ENCODE measurements at regions not wholly inside any gene's neighbourhood (a gene's known extent, or its start where the extent isn't known, plus 50 kb on each side); places are given as distances from the start of the nearest gene placed in this dataset.
"Not testable (repeated sequence)": the region's sequence is repeated elsewhere in the genome, so short reads cannot be mapped to it uniquely, and the experiment has no call there.

- H3K4me2 ChIP-seq (ENCODE audit: low read length), result no peak overlapping the region
- H3K9ac ChIP-seq (ENCODE audit: low read length), result no peak overlapping the region
- no peaks in the 10 kb centered on the region for H3F3A ChIP-seq (ENCODE audit: insufficient read depth, low read length)
- H3K27me3 ChIP-seq (ENCODE audit: insufficient read depth, low read length), result no peaks in the 10 kb centered on the region
- H3K9me3 ChIP-seq (ENCODE audit: low read length), result no peaks in the 10 kb centered on the region
- H2AFZ ChIP-seq (ENCODE audit: low read length), result no peak overlapping the region
- H3K27ac ChIP-seq (ENCODE audit: low read depth, low read length, poor library complexity, severe bottlenecking), result no peak overlapping the region
- H3K9me2 ChIP-seq (ENCODE audit: low read depth, low read length), result no peaks in the 10 kb centered on the region
- H3K4me3 ChIP-seq (ENCODE audit: low read depth, low read length, poor library complexity, severe bottlenecking), result no peak overlapping the region
- no peaks in the 10 kb centered on the region for H3K4me1 ChIP-seq (ENCODE audit: insufficient read depth, low read length, severe bottlenecking)
- no peaks in the 10 kb centered on the region for H3K36me3 ChIP-seq (ENCODE audit: insufficient read depth, low read length)
- no peaks in the 10 kb centered on the region for H4K20me1 ChIP-seq (ENCODE audit: insufficient read depth, low read length)
- TF ChIP-seq EZH2 (IDR thresholded peaks at IDR 0.05; ENCODE audit: borderline replicate concordance, low read length), result no peak
- no peak for TF ChIP-seq CTCF (IDR thresholded peaks at IDR 0.05; ENCODE audit: low read length)
- H3K79me2 ChIP-seq (ENCODE audit: insufficient read depth, low read length), result no peaks in the 10 kb centered on the region
Measured at GRCh38 chr17:71024969-71025368, 855.6 kb downstream of the KCNJ2 start.

- no peak overlapping the region for H3K9ac ChIP-seq (ENCODE audit: low read length)
- no peaks in the 10 kb centered on the region for H3K9me3 ChIP-seq (ENCODE audit: low read length)
- H3K4me2 ChIP-seq (ENCODE audit: low read length), result no peak overlapping the region
- H3K27me3 ChIP-seq (ENCODE audit: insufficient read depth, low read length), result no peaks in the 10 kb centered on the region
- no peaks in the 10 kb centered on the region for H3K4me1 ChIP-seq (ENCODE audit: insufficient read depth, low read length, severe bottlenecking)
- H3K4me3 ChIP-seq (ENCODE audit: low read depth, low read length, poor library complexity, severe bottlenecking), result no peak overlapping the region
- no peaks in the 10 kb centered on the region for H3K36me3 ChIP-seq (ENCODE audit: insufficient read depth, low read length)
- H2AFZ ChIP-seq (ENCODE audit: low read length), result no peak overlapping the region
- H3K27ac ChIP-seq (ENCODE audit: low read depth, low read length, poor library complexity, severe bottlenecking), result no peak overlapping the region
- H4K20me1 ChIP-seq (ENCODE audit: insufficient read depth, low read length), result no peaks in the 10 kb centered on the region
- H3K9me2 ChIP-seq (ENCODE audit: low read depth, low read length), result no peaks in the 10 kb centered on the region
- TF ChIP-seq CTCF (IDR thresholded peaks at IDR 0.05; ENCODE audit: low read length) (no peak), EZH2 (IDR thresholded peaks at IDR 0.05; ENCODE audit: borderline replicate concordance, low read length) (no peak)
- H3K79me2 ChIP-seq (ENCODE audit: insufficient read depth, low read length), result no peaks in the 10 kb centered on the region
- no peaks in the 10 kb centered on the region for H3F3A ChIP-seq (ENCODE audit: insufficient read depth, low read length)
Measured at GRCh38 chr17:71029246-71029645, 859.9 kb downstream of the KCNJ2 start.

GRCh38 chr17:71031286-71031685 lies 862.0 kb downstream of the KCNJ2 start:
- H3K4me2 ChIP-seq (ENCODE audit: low read length); H3K9me3 ChIP-seq (ENCODE audit: low read length); H3K9me2 ChIP-seq (ENCODE audit: low read depth, low read length); H3K36me3 ChIP-seq (ENCODE audit: insufficient read depth, low read length); H3K4me3 ChIP-seq (ENCODE audit: low read depth, low read length, poor library complexity, severe bottlenecking); H3K79me2 ChIP-seq (ENCODE audit: insufficient read depth, low read length); H2AFZ ChIP-seq (ENCODE audit: low read length); H3K27ac ChIP-seq (ENCODE audit: low read depth, low read length, poor library complexity, severe bottlenecking); H3K4me1 ChIP-seq (ENCODE audit: insufficient read depth, low read length, severe bottlenecking); H3F3A ChIP-seq (ENCODE audit: insufficient read depth, low read length); H3K27me3 ChIP-seq (ENCODE audit: insufficient read depth, low read length); H4K20me1 ChIP-seq (ENCODE audit: insufficient read depth, low read length); H3K9ac ChIP-seq (ENCODE audit: low read length): not testable (repeated sequence)

GRCh38 chr17:71032746-71033273 lies 863.5 kb downstream of the KCNJ2 start:
- TF ChIP-seq CTCF (IDR thresholded peaks at IDR 0.05; ENCODE audit: low read length), result no peak
- no peak for TF ChIP-seq EZH2 (IDR thresholded peaks at IDR 0.05; ENCODE audit: borderline replicate concordance, low read length)
- Histone ChIP-seq H3F3A (ENCODE audit: insufficient read depth, low read length) (no peaks in the 10 kb centered on the region), H3K4me1 (ENCODE audit: insufficient read depth, low read length, severe bottlenecking) (no peaks in the 10 kb centered on the region), H3K9me2 (ENCODE audit: low read depth, low read length) (no peaks in the 10 kb centered on the region), H3K27ac (ENCODE audit: low read depth, low read length, poor library complexity, severe bottlenecking) (no peak overlapping the region), H3K4me3 (ENCODE audit: low read depth, low read length, poor library complexity, severe bottlenecking) (no peak overlapping the region), H2AFZ (ENCODE audit: low read length) (no peak overlapping the region), H3K9me3 (ENCODE audit: low read length) (no peaks in the 10 kb centered on the region), H3K79me2 (ENCODE audit: insufficient read depth, low read length) (no peaks in the 10 kb centered on the region), H3K4me2 (ENCODE audit: low read length) (no peak overlapping the region), H4K20me1 (ENCODE audit: insufficient read depth, low read length) (no peaks in the 10 kb centered on the region), H3K27me3 (ENCODE audit: insufficient read depth, low read length) (no peaks in the 10 kb centered on the region), H3K36me3 (ENCODE audit: insufficient read depth, low read length) (no peaks in the 10 kb centered on the region), H3K9ac (ENCODE audit: low read length) (no peak overlapping the region)

Data from OCI-LY1 (cell line).